Ascending aorta (tissue), 2 donors: ENCODE measurements at regions not wholly inside any gene's neighbourhood (a gene's known extent, or its start where the extent isn't known, plus 50 kb on each side); places are given as distances from the start of the nearest gene placed in this dataset.

Experiments
- DNase-seq, 2 donors: peaks; one replicate each; pipeline ENCODE4 v3.0.0-alpha.2; 2019; ENCODE audit warnings: low spot score in 2 of 2
- H3K27ac ChIP-seq, 2 donors: fragments of 200-600 bp; sonication (generic); one replicate each; pipeline ENCODE4 v1.5.1; 2016 to 2017; ENCODE audit warnings: mild to moderate bottlenecking in 1 of 2
- H3K27me3 ChIP-seq: fragments of 200-600 bp; sonication (generic); one replicate; pipeline ENCODE4 v1.5.1; 2017
- H3K36me3 ChIP-seq, 2 donors: fragments of 200-600 bp; sonication (generic); one replicate each; pipeline ENCODE4 v1.5.1; 2016
- H3K4me1 ChIP-seq, 2 donors: fragments of 200-600 bp; sonication (generic); one replicate each; pipeline ENCODE4 v1.5.1; 2016 to 2017; ENCODE audit warnings: mild to moderate bottlenecking in 1 of 2
- H3K4me3 ChIP-seq, 2 donors: fragments of 200-600 bp; sonication (generic); one replicate each; pipeline ENCODE4 v1.5.1; 2016 to 2017; ENCODE audit warnings: mild to moderate bottlenecking in 1 of 2
- H3K9me3 ChIP-seq, 2 donors: fragments of 200-600 bp; sonication (generic); one replicate each; pipeline ENCODE4 v1.5.1; 2016
- CTCF ChIP-seq, 3 experiments: fragments of 200-600 bp in 2 of 3; fragments of 450-650 bp in 1 of 3; sonication (generic) in 2 of 3; IDR thresholded peaks; one replicate each; pipeline ENCODE4 v1.5.1; 2016 to 2019; ENCODE audit warnings: antibody characterized with exemption in 3 of 3, mild to moderate bottlenecking in 1 of 3, moderate library complexity in 1 of 3
- intact Hi-C: fragments of 100-400 bp; cut with DNase I; formaldehyde crosslinking; loops from one replicate; pipeline ENCODE4 v1.15.1; 2023

DNA sequence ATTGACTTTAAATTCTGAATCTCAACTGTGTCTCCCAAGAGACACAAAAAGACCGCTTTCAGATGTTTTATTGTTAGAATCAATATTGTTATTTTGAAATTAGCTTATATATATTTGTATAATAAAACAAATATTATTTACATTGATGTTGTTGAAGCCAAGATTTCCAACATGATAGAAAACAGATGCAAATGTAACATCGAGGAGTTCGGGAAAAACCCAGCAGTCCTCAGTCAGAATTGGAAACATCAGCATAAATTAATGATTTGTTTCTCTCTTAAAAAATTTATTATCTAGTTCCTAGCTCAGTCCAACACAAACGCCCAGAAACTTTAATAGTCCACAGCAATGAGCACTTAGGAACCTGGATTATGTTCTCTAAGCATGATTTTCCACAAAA is 1330.4 kb downstream of the TBC1D22A start:
- TF ChIP-seq CTCF (IDR thresholded peaks at IDR 0.05): no peak
- Histone ChIP-seq H3K4me3 (no peak overlapping the region), H3K27me3 (no peaks in the 10 kb centered on the region), H3K4me1 (peaks cover 0 to 3% of the 10 kb centered on the region in 2 donors), H3K27ac (no peak overlapping the region), H3K9me3 (no peaks in the 10 kb centered on the region), H3K36me3 (no peaks in the 10 kb centered on the region)
- intact Hi-C loops: no loop called here
- DNase-seq: no peak

DNA sequence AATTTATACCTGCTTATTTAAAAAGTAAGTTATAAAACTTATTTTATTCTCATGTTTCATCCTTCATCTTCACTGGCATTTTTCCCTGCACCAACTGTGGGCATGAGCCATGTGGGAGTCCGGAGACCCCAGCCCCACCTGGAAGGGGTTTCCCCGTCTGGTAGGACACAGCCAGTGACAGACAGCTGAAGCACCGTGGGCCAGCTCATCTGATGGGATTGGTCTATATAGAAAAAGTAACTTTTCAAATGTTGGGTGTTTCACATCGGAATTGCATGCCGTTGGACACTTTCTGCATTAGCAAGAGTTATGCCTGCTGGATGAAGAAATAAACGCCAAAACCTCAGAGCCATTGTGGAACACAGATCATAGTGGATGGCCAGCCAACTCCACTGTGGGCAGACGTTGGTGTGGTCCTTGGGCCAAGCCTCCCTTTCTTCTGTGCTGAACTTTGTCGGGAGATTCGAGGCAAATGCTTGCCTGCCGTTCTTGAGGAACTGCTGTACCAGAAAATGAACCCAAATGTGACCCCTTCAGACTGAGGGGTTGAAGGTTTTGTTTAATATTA is 1329.3 kb downstream of the TBC1D22A start:
- Histone ChIP-seq H3K4me3 (no peak overlapping the region), H3K9me3 (no peaks in the 10 kb centered on the region), H3K27me3 (no peaks in the 10 kb centered on the region), H3K36me3 (no peaks in the 10 kb centered on the region), H3K27ac (no peak overlapping the region), H3K4me1 (peaks cover 0 to 3% of the 10 kb centered on the region in 2 donors)
- TF ChIP-seq CTCF (IDR thresholded peaks at IDR 0.05): no peak
- DNase-seq: peak in 1 of 2 donors; percentile 35
- intact Hi-C loops: no loop called here

- no peaks in the 10 kb centered on the region for H3K36me3 ChIP-seq
- H3K4me3 ChIP-seq: no peak overlapping the region
- DNase-seq: peak in 1 of 2 donors; percentile 38
- H3K9me3 ChIP-seq: no peaks in the 10 kb centered on the region
- H3K27ac ChIP-seq: no peak overlapping the region
- no peaks in the 10 kb centered on the region for H3K27me3 ChIP-seq
- intact Hi-C loops: no loop called here
- no peak for TF ChIP-seq CTCF (IDR thresholded peaks at IDR 0.05)
- peaks cover 0 to 3% of the 10 kb centered on the region in 2 donors for H3K4me1 ChIP-seq
Measured at GRCh38 chr22:48091060-48091650, 1328.7 kb downstream of the TBC1D22A start.

GRCh38 chr22:48090332-48090672 is 1327.9 kb downstream of the TBC1D22A start:
- DNase-seq: peak in 1 of 2 donors; percentile 28
- intact Hi-C loops: no loop called here
- Histone ChIP-seq H3K4me3 (no peak overlapping the region), H3K27me3 (no peaks in the 10 kb centered on the region), H3K36me3 (no peaks in the 10 kb centered on the region), H3K4me1 (peaks cover 0 to 3% of the 10 kb centered on the region in 2 donors), H3K27ac (no peak overlapping the region), H3K9me3 (no peaks in the 10 kb centered on the region)
- no peak for TF ChIP-seq CTCF (IDR thresholded peaks at IDR 0.05)

DNA sequence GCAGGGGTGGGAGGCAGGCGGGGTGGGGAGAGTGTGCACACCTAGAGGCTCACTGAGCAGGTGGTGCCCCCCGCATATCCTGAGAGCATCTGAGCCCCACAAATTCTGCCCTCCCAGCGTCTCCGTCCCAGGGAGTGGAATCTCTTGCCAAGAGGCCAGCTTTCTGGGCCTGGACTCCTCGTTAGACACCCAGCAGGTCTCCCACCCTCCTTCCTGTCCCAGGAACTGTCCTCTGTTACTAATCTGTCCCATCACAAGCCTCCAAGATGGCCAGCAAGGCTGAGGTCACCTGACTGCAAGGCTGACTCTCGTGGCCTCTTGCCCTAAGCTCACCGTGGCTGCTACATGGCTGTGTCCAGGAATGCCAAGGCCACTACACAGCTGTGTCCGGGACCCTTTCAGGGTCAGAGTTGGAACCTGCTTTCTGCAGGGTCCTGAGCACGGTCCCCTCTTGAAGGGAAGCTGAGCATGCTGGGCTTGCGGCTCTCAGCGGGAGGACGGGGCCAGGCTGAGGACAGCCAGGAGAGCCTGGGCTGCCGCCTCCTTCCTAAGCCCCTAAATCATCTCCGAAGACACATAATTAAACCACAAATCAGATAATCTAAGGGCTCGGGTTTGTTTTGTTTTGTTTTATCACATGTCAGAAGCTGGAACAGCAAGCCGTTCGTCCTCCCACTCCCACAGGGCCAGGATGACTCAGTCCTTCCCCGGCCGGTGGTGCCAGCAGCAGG is 1327.3 kb downstream of the TBC1D22A start:
- peak in 1 of 2 donors; percentile 61 for DNase-seq
- Histone ChIP-seq H3K36me3 (no peaks in the 10 kb centered on the region), H3K9me3 (no peaks in the 10 kb centered on the region), H3K27me3 (no peaks in the 10 kb centered on the region), H3K4me1 (peaks cover 0 to 3% of the 10 kb centered on the region in 2 donors), H3K4me3 (no peak overlapping the region), H3K27ac (no peak overlapping the region)
- TF ChIP-seq CTCF (IDR thresholded peaks at IDR 0.05): no peak
- intact Hi-C loops: no loop called here
